Natural killer cell treated with Interleukin-12 subunit alpha and Interleukin-12 subunit beta and Interleukin-15 and Interleukin-18, amount 100 ng/mL, for 72 hours (primary cell): ENCODE measurements at regions not wholly inside any gene's neighbourhood (a gene's known extent, or its start where the extent isn't known, plus 50 kb on each side); places are given as distances from the start of the nearest gene placed in this dataset.
A peak's percentile ranks its signal among the peaks of the same experiment; 100 is the strongest.

Experiments used
- ATAC-seq, 2 donors: fragments of 150-1000 bp; cut with Tn5 transposase in 1 of 2; sonication (Bioruptor Pico), chemical (Tn5 transposase) in 1 of 2; 2 replicates each; pipeline ENCODE4 v1.10.0; 2021
- DNase-seq: peaks from one replicate; pipeline ENCODE4 v3.0.0; 2022; ENCODE audit warnings: low spot score
- H3K27ac Mint-ChIP-seq, 2 donors: 1 replicate in 1 of 2; 2 replicates in 1 of 2; pipeline ENCODE4 v1.8.0; 2022; ENCODE audit warnings: mixed read lengths in 2 of 2, mild to moderate bottlenecking in 1 of 2, moderate library complexity in 1 of 2
- H3K27me3 Mint-ChIP-seq, 2 donors: 1 replicate in 1 of 2; 2 replicates in 1 of 2; pipeline ENCODE4 v1.8.0; 2022; ENCODE audit warnings: mixed read lengths in 2 of 2
- H3K36me3 Mint-ChIP-seq: one replicate; pipeline ENCODE4 v1.8.0; 2022; ENCODE audit warnings: mixed read lengths
- H3K4me1 Mint-ChIP-seq, 2 donors: 1 replicate in 1 of 2; 2 replicates in 1 of 2; pipeline ENCODE4 v1.8.0; 2022; ENCODE audit warnings: low read depth in 2 of 2, mixed read lengths in 2 of 2, mild to moderate bottlenecking in 1 of 2
- H3K4me3 Mint-ChIP-seq: one replicate; pipeline ENCODE4 v1.8.0; 2022; ENCODE audit warnings: mixed read lengths
- H3K9me3 Mint-ChIP-seq: 2 replicates; pipeline ENCODE4 v1.8.0; 2022; ENCODE audit warnings: mixed read lengths

DNA sequence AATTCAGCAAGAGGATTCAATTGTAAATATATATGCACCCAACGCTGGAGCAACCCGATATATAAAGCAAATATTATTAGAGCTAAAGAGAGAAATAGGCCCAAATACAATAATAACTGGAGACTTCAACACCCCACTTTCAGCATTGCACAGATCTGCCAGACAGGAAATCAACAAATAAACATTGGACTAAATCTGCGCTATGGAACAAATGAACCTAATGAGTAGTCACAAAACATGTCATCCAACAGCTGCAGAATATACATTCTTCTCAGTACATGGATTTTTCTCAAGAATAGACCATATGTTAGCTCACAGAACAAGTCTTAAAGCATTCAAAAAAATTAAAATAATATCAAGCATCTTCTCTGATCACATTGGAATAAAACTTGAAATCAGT lies 86.1 kb upstream of the SLC1A1 start:
- no peak overlapping the region for H3K27ac Mint-ChIP-seq
- H3K27me3 Mint-ChIP-seq = peaks cover 17 to 42% of the 10 kb centered on the region in 2 donors
- ATAC-seq = no peak
- no peak overlapping the region for H3K4me3 Mint-ChIP-seq
- H3K4me1 Mint-ChIP-seq = no peaks in the 10 kb centered on the region
- peaks cover 22% of the 10 kb centered on the region for H3K9me3 Mint-ChIP-seq
- peaks cover 18% of the 10 kb centered on the region for H3K36me3 Mint-ChIP-seq
- no peak for DNase-seq

DNA sequence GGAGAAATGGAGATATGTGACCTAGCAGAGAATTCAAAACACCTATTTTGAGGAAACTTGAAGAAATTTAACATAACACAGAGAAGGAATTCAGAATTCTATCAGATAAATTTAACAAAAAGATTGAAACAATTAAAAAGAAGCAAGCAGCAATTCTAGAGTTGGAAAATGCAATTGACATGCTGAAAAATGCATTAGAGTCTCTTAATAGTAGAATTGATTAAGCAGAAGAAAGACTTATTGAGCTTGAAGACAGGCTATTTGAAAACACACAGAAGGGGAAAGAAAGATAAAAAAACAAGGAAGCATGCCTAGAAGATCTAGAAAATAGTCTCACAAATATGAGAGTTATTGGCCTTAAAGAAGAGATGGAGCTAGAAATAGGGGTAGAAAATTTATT lies 87.8 kb upstream of the SLC1A1 start:
- Mint-ChIP-seq H3K27me3 (peaks cover 19 to 51% of the 10 kb centered on the region in 2 donors), H3K27ac (no peak overlapping the region), H3K36me3 (peaks cover 18% of the 10 kb centered on the region), H3K4me3 (no peak overlapping the region), H3K4me1 (no peaks in the 10 kb centered on the region), H3K9me3 (peaks cover 19% of the 10 kb centered on the region)
- ATAC-seq = no peak
- DNase-seq = no peak

- ATAC-seq (no peak), DNase-seq (no peak)
- Mint-ChIP-seq H3K27me3 (peaks cover 19 to 49% of the 10 kb centered on the region in 2 donors), H3K9me3 (peaks cover 16% of the 10 kb centered on the region), H3K4me1 (no peaks in the 10 kb centered on the region), H3K27ac (no peak overlapping the region), H3K4me3 (no peak overlapping the region), H3K36me3 (peaks cover 18% of the 10 kb centered on the region)
Observed at GRCh38 chr9:4400731-4401130, 89.5 kb upstream of the SLC1A1 start.

GRCh38 chr9:4397917-4398316 lies 92.4 kb upstream of the SLC1A1 start:
- Mint-ChIP-seq H3K4me1 (no peaks in the 10 kb centered on the region), H3K27ac (no peak overlapping the region), H3K36me3 (peaks cover 8% of the 10 kb centered on the region), H3K27me3 (peaks cover 10 to 47% of the 10 kb centered on the region in 2 donors), H3K4me3 (no peak overlapping the region), H3K9me3 (peaks cover 8% of the 10 kb centered on the region)
- ATAC-seq = no peak
- DNase-seq = no peak

DNA sequence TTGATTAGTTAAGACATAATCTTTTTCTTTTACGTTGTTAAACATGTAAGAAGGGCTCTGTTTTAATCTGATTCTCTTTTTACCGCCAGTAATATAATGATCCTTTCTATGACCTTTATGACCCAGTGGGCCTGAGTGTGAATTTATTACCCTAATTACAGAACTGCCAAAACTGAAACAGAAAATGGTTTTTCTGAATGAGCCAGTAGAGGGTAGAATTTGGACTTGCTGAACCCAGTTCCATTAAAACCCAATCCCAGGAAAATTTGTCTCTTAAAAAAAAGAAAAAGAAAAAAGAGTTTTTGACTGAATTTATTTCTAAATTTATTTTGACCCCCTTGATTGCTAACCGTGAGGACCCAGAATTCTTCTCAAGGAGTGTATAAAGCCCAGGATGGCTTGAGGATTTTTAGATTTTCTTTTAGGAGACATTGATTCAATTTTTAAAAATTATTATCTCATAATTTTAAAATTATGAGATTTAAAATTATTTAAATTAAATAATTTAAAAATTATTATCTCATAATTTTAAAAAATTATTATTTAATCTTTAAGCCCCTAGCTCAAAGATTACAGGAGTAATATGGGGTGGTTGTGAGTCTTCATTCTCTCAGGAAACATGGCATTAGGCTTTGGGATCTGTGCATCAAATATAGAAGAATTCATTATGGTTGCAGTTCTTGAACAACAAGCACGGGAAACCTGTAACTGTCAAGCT lies 94.1 kb upstream of the GLIS3 start:
- H3K36me3 Mint-ChIP-seq = no peaks in the 10 kb centered on the region
- H3K9me3 Mint-ChIP-seq = no peaks in the 10 kb centered on the region
- DNase-seq = no peak
- peaks cover 10 to 34% of the 10 kb centered on the region in 2 donors for H3K27me3 Mint-ChIP-seq
- no peak for ATAC-seq
- H3K27ac Mint-ChIP-seq = no peak overlapping the region
- H3K4me1 Mint-ChIP-seq = no peaks in the 10 kb centered on the region
- no peak overlapping the region for H3K4me3 Mint-ChIP-seq

DNA sequence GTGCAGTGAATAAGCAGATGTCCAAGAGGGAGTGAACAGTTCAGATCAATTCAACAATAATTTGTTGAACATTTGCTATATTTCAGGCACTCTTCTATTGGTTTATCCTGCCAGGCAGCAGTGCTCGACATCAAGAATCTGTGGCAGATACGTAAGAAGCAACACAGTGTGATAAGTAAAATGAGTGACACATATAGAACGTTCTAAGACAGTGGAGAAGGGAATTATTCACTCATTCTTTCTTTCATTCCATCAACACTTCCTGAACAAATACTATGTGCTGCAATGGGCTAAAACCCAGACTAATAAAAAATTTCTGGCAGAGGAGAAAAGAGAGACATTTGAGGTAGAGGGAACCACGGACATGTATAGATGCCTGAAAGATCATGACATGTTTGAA lies 89.9 kb upstream of the GLIS3 start:
- Mint-ChIP-seq H3K27me3 (peaks cover 5 to 15% of the 10 kb centered on the region in 2 donors), H3K4me1 (no peaks in the 10 kb centered on the region), H3K9me3 (no peaks in the 10 kb centered on the region), H3K4me3 (no peak overlapping the region), H3K36me3 (no peaks in the 10 kb centered on the region), H3K27ac (no peak overlapping the region)
- ATAC-seq (no peak), DNase-seq (no peak)

DNA sequence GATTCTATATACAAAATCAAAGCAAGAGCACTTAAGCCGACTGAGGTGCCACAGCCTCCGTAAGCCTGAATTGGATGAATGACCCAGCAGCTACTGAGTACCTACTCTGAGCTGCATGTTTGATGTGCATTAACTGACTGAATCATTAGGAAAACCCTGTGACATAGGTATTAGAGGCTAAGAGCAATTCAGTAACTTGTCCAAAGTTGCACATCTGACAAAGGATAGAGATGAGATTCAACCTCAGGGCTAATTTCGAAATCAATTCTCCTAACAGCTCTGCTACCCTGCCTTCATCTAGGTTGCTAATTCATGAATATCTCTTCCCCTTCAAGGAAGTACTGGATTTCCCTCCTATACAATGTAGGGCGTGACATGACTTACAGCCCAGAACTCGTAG lies 89.1 kb upstream of the GLIS3 start:
- DNase-seq (no peak), ATAC-seq (no peak)
- H3K4me1 Mint-ChIP-seq = no peaks in the 10 kb centered on the region
- H3K4me3 Mint-ChIP-seq = no peak overlapping the region
- H3K27me3 Mint-ChIP-seq = peaks cover 7 to 13% of the 10 kb centered on the region in 2 donors
- H3K27ac Mint-ChIP-seq = no peak overlapping the region
- no peaks in the 10 kb centered on the region for H3K9me3 Mint-ChIP-seq
- H3K36me3 Mint-ChIP-seq = no peaks in the 10 kb centered on the region

DNA sequence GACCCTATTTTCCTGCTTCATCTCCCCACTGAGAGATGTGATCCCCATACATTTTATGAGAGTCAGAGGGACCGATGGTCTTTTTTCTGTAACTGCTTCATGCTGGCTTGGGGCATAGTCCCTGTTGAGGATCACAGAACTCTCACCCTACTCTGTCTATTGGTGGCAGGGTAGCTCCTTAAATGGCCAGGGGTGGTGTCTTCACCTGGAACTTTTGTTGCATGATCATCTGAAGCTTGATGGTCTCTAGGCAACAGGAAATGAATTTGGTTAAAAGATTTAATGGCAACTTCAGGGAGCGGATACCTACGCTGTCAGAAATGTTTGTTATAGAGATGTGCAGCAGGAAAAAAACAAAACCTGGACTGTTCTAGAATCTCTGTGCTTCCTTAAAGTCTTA lies 87.0 kb upstream of the GLIS3 start:
- DNase-seq = no peak
- Mint-ChIP-seq H3K27me3 (peaks cover 9 to 15% of the 10 kb centered on the region in 2 donors), H3K27ac (no peak overlapping the region), H3K36me3 (no peaks in the 10 kb centered on the region), H3K4me3 (no peak overlapping the region), H3K4me1 (no peaks in the 10 kb centered on the region), H3K9me3 (no peaks in the 10 kb centered on the region)
- no peak for ATAC-seq

DNA sequence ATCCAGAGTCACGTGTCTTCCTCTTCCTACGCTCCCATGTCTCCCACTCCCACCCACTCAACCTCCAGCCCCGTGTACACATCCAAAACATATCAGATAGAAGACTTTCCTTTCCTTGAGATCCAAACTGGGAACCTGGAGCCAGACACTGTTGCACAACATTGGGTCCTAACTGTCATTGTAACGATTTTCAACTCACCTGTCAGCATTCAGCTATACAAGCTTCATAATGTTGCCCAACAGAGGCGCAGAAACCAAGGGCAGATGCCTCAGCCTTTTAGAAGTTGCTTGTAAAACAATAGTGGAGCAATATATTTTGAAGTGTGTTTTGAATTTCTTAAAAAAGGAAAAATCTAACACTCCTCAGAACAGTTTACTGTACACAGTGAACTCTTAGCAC lies 84.9 kb upstream of the GLIS3 start:
- DNase-seq (no peak), ATAC-seq (no peak)
- H3K27ac Mint-ChIP-seq = no peak overlapping the region
- no peaks in the 10 kb centered on the region for H3K36me3 Mint-ChIP-seq
- peaks cover 15 to 30% of the 10 kb centered on the region in 2 donors for H3K27me3 Mint-ChIP-seq
- no peaks in the 10 kb centered on the region for H3K4me1 Mint-ChIP-seq
- H3K4me3 Mint-ChIP-seq = no peak overlapping the region
- H3K9me3 Mint-ChIP-seq = no peaks in the 10 kb centered on the region

DNA sequence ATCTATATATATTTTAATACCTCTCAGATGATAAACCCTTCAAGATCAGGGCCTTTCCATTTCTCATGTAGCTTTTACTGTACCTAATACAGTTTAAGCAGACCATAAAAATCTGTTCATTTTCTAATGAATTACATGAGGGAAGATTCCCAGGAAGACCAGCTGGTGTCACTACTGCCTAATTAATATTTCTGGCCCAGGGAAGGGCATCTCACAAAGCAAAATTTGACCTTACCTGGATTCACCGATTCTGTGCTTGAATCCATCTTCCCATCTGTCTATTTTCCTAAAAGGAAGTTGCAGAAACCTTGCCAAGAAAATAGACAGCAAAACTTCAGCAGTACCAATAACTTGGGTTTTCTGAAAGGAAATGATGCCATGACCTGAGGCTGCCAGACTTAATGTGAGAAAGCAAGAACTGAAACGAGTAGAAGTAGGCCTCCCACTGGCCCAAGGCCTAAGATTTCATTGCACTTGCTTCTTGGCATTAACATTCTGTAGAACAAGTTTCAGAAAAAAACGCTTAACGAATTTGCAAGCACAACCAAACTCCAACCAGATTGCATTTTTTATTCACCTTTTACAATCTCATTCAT lies 83.0 kb upstream of the GLIS3 start:
- H3K27ac Mint-ChIP-seq = no peak overlapping the region
- DNase-seq = no peak
- no peak for ATAC-seq
- H3K4me1 Mint-ChIP-seq = no peaks in the 10 kb centered on the region
- H3K4me3 Mint-ChIP-seq = no peak overlapping the region
- H3K27me3 Mint-ChIP-seq = peaks cover 20 to 27% of the 10 kb centered on the region in 2 donors
- no peaks in the 10 kb centered on the region for H3K36me3 Mint-ChIP-seq
- no peaks in the 10 kb centered on the region for H3K9me3 Mint-ChIP-seq

GRCh38 chr9:4381744-4382143 lies 81.9 kb upstream of the GLIS3 start:
- Mint-ChIP-seq H3K36me3 (no peaks in the 10 kb centered on the region), H3K9me3 (no peaks in the 10 kb centered on the region), H3K27ac (no peak overlapping the region), H3K4me3 (no peak overlapping the region), H3K27me3 (peaks cover 20 to 27% of the 10 kb centered on the region in 2 donors), H3K4me1 (no peaks in the 10 kb centered on the region)
- DNase-seq = no peak
- ATAC-seq = no peak

GRCh38 chr9:4380406-4380805 lies 80.5 kb upstream of the GLIS3 start:
- no peak for DNase-seq
- peaks cover 22 to 36% of the 10 kb centered on the region in 2 donors for H3K27me3 Mint-ChIP-seq
- no peak overlapping the region for H3K27ac Mint-ChIP-seq
- no peaks in the 10 kb centered on the region for H3K4me1 Mint-ChIP-seq
- no peak overlapping the region for H3K4me3 Mint-ChIP-seq
- ATAC-seq = no peak
- no peaks in the 10 kb centered on the region for H3K9me3 Mint-ChIP-seq
- H3K36me3 Mint-ChIP-seq = no peaks in the 10 kb centered on the region

DNA sequence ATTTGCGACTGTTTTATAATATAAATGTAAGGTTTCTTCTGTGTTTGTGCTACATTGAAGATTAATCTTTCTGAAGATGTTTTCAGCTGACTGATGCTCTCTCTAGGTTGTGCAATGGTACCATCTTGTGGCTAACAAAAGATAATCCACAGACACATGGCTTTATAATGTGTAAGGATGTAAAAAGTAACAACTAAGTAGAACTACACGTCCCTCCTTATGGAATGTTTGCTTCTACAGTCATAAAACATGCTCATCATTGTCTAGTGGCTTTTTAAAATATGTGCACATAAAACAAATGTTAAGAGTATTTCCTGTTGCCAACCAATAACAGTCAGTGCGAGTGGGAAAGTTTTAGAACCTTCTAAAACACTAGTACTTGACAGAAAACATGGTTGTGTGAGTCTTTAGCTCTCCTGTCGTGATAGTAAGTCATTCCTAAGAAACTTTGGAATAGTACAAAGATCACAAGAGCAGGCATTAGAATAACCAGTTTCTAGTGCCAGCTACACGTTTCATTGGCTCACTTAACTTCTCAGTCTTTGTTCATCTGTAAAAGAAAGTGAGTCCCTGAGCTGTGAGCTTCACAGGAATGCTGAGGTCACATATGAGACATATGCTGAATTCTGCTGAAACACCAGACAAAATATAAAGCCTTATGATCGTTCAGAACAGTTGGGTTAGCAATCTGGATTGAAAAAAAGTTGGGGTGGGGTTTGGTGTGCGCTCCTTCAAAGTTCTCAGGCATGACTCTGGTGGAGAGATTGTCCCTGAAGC lies 75.7 kb upstream of the GLIS3 start:
- ATAC-seq = no peak
- Mint-ChIP-seq H3K4me1 (no peaks in the 10 kb centered on the region), H3K4me3 (no peak overlapping the region), H3K27ac (no peak overlapping the region), H3K27me3 (peaks cover 23 to 26% of the 10 kb centered on the region in 2 donors), H3K9me3 (no peaks in the 10 kb centered on the region), H3K36me3 (no peaks in the 10 kb centered on the region)
- DNase-seq = no peak

GRCh38 chr9:4371108-4371507 lies 71.2 kb upstream of the GLIS3 start:
- Mint-ChIP-seq H3K4me3 (no peak overlapping the region), H3K36me3 (no peaks in the 10 kb centered on the region), H3K9me3 (no peaks in the 10 kb centered on the region), H3K27me3 (peaks cover 26 to 32% of the 10 kb centered on the region in 2 donors), H3K27ac (no peak overlapping the region), H3K4me1 (no peaks in the 10 kb centered on the region)
- DNase-seq (no peak), ATAC-seq (peak in 1 of 2 donors; percentile 36)
